ENCODE measurements at regions not wholly inside any gene's neighbourhood (a gene's known extent, or its start where the extent isn't known, plus 50 kb on each side); places are given as distances from the start of the nearest gene placed in this dataset.

GRCh38 chr3:117887901-117888300, 1146.7 kb downstream of the IGSF11 start:
- no peak overlapping the region for H3K27ac ChIP-seq
- H3K27me3 ChIP-seq, result no peaks in the 10 kb centered on the region
- H3K4me3 ChIP-seq, result no peak overlapping the region
- intact Hi-C loops (cut with DNase I), result no loop called here
- H3K36me3 ChIP-seq (replicated peaks in 1 of 2), result no peaks in the 10 kb centered on the region
- TF ChIP-seq POLR2A (IDR thresholded peaks at IDR 0.05), result no peak
- TF ChIP-seq CTCF (IDR thresholded peaks at IDR 0.05), result no peak
- WGBS, 4 donors, result 46 to 60% (median 48%) methylated on average over 4 of the region's 4 CpGs
- no peaks in the 10 kb centered on the region for H3K9me3 ChIP-seq (replicated peaks in 1 of 3)
- H3K4me1 ChIP-seq (replicated peaks in 1 of 2), result peaks cover 0 to 7% of the 10 kb centered on the region in 2 donors
- no peak for DNase-seq

- TF ChIP-seq CTCF (IDR thresholded peaks at IDR 0.05) (no peak), POLR2A (IDR thresholded peaks at IDR 0.05) (no peak)
- H3K9me3 ChIP-seq (replicated peaks in 1 of 3), result no peaks in the 10 kb centered on the region
- H3K27ac ChIP-seq, result no peak overlapping the region
- 62 to 74% (median 68%) methylated on average over 3 of the region's 3 CpGs for WGBS, 4 donors
- H3K27me3 ChIP-seq, result no peaks in the 10 kb centered on the region
- H3K36me3 ChIP-seq (replicated peaks in 1 of 2), result no peaks in the 10 kb centered on the region
- peaks cover 0 to 16% of the 10 kb centered on the region in 2 donors for H3K4me1 ChIP-seq (replicated peaks in 1 of 2)
- intact Hi-C loops (cut with DNase I), result no loop called here
- peak overlapping the region in 1 of 4 donors; percentile 15 for H3K4me3 ChIP-seq
- DNase-seq, result peak in 5 of 7 donors; percentile 28 to 52 (median 38)
Measured at GRCh38 chr3:117892431-117892841, 1142.2 kb downstream of the IGSF11 start.

GRCh38 chr3:117893001-117893400, 1141.6 kb downstream of the IGSF11 start:
- Histone ChIP-seq H3K36me3 (replicated peaks in 1 of 2) (no peaks in the 10 kb centered on the region), H3K4me3 (no peak overlapping the region), H3K27ac (no peak overlapping the region), H3K4me1 (replicated peaks in 1 of 2) (peaks cover 0 to 16% of the 10 kb centered on the region in 2 donors), H3K9me3 (replicated peaks in 1 of 3) (no peaks in the 10 kb centered on the region), H3K27me3 (no peaks in the 10 kb centered on the region)
- TF ChIP-seq CTCF (IDR thresholded peaks at IDR 0.05) (no peak), POLR2A (IDR thresholded peaks at IDR 0.05) (no peak)
- no peak for DNase-seq
- intact Hi-C loops (cut with DNase I), result no loop called here

- DNase-seq, result no peak
Measured at GRCh38 chr3:117893638-117894037, 1141.0 kb downstream of the IGSF11 start.

More at GRCh38 chr3:117893638-117894037, 1141.0 kb downstream of the IGSF11 start:
- Histone ChIP-seq H3K27me3 (no peaks in the 10 kb centered on the region), H3K27ac (no peak overlapping the region), H3K9me3 (replicated peaks in 1 of 3) (no peaks in the 10 kb centered on the region), H3K36me3 (replicated peaks in 1 of 2) (no peaks in the 10 kb centered on the region), H3K4me1 (replicated peaks in 1 of 2) (peaks cover 0 to 16% of the 10 kb centered on the region in 2 donors), H3K4me3 (no peak overlapping the region)
- TF ChIP-seq POLR2A (IDR thresholded peaks at IDR 0.05), result no peak
- TF ChIP-seq CTCF (IDR thresholded peaks at IDR 0.05), result no peak
- intact Hi-C loops (cut with DNase I), result no loop called here
- 66 to 76% (median 72%) methylated on average over 2 of the region's 2 CpGs for WGBS, 4 donors

All from adrenal gland (tissue), 9 donors.